ENCODE measurements at regions not wholly inside any gene's neighbourhood (a gene's known extent, or its start where the extent isn't known, plus 50 kb on each side); places are given as distances from the start of the nearest gene placed in this dataset.

DNA sequence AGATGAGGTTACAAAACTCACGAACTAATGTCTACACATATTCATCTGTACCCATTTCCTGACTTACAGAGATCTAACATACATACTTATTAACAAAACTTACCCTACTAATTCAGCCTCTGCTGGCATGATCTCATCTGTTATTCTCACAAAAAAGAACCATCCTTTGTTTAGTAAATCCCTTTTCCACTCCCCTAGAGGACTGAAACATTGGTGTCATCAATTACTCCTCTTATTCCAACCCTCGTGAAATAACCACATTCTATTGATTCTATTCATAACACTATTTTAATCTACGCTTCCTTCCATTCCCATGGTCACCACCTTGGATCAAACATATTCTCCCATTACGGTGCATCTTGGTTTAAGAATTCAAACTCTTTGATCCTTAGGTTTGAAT, 505.9 kb downstream of the SI start:
- no peak for DNase-seq (ENCODE audit: low spot score)

DNA sequence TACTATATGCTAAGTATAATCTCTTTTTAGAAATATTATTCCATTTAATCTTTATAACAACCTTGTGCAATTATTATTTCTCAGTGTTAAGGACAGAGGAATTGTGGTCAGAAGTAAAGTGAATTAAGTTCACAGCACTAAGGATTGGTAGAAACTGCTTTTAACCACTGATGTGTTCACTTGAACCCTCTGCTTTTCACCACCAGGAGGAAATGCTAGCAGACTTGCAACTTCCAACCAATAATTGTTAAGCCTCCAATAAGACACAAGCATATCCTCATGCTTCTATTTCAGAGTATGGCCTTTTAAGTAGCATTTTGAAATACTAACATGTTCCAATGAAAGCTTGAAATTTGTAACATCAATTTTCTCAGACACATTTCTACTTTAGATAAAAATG, 527.4 kb downstream of the SI start:
- no peak for DNase-seq (ENCODE audit: low spot score)

DNA sequence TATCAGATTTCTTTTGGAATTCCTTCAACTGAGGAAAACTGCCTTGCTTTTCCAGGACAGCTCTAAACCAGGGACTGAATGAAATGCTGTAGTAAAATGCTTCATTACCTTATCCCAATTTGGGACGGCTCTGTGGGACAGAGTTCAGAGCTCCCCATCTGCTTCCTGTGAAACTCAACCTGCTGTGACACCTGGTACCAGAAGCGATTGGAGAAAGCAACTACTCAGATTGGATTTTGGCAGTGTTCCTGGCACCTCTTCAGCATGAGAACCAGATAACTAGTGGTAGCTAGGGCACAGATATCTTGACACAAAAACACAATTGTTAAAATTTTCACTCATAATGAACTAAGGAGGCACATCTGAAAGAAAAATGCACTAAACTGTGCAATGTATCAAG, 539.1 kb downstream of the SI start:
- no peak for DNase-seq (ENCODE audit: low spot score)

DNA sequence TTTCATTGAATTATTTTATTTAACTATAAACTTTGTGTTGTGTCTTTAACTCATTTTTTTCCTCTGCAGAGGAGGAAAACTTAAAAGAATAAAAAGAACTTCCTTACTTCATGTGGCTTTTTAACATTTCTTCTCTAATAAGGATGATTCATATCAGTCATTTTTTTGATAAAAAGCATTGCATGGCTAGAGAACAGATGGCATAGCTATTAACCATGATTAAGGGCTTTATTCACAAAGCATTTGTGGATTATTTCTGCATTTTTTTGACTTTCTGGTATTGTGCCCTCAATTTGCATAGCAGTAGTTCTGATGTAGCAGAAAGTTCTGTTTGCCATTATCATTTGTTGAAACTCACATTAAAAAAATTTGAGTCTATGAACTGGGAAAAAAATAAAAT, 540.8 kb downstream of the SI start:
- DNase-seq (ENCODE audit: low spot score): no peak

- DNase-seq (ENCODE audit: low spot score): no peak
Observed at GRCh38 chr3:164533275-164533674, 545.0 kb downstream of the SI start.

DNA sequence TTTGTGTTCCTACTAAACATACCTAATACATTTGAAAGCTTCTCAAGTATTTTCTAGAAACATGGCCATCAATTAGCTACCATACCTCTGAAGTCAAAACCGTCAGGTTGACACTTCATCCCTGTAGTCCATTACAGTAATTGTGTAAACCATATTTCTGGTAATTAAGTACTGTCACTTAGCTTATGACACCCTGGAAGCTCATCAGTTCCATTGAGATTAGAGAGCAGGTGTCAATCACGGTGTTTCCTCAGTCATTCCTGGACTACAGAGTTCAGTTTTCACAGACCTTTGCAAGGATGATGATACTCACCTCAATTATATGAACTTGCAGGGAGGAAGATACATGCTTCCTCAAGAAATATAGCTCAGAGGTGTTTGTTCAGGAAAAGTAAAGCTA, 552.0 kb downstream of the SI start:
- no peak for DNase-seq (ENCODE audit: low spot score)

- DNase-seq (ENCODE audit: low spot score): no peak
Observed at GRCh38 chr3:164524201-164524600, 554.1 kb downstream of the SI start.

- no peak for DNase-seq (ENCODE audit: low spot score)
Observed at GRCh38 chr3:164522073-164522763, 556.1 kb downstream of the SI start.

DNA sequence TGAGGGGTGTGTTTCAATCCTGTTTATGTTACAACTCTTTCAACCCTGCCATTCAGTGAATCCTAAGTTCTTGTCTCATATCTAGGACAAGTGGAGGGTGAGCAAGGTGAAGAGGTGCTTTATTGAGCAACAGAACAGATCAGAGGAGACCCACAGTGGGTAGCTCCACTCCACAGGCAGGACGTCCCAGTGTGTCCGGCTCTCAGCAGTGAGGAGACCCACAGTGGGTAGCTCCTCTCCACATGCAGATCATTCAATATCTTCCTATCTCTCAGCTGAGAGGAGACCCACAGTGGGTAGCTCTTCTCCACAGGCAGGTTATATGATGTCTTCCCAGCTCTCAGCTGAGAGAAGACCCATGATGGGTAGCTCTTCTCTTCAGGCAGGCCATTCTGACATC, 556.7 kb downstream of the SI start:
- DNase-seq (ENCODE audit: low spot score): no peak

DNA sequence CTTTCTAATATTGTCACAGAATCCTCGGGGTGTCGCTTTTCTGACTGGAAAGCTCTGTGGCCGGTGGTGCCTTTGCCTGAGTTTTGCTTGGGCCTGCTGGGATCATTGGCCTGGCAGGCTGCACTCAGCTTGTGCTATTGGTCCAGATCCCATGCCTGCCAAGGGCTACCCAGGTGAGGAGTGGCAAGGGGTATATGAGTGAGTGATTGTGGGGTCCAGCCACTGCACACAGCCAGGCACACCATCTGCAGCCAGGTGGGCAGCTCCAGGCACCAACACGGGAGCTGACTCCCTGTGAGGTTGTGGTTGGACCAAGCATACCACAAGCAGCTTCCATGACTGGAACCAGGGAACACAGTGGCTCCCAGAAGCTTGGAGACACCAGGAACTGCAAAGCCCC, 557.2 kb downstream of the SI start:
- DNase-seq (ENCODE audit: low spot score): no peak

- DNase-seq (ENCODE audit: low spot score): no peak
Observed at GRCh38 chr3:164515256-164515655, 563.0 kb downstream of the SI start.

DNA sequence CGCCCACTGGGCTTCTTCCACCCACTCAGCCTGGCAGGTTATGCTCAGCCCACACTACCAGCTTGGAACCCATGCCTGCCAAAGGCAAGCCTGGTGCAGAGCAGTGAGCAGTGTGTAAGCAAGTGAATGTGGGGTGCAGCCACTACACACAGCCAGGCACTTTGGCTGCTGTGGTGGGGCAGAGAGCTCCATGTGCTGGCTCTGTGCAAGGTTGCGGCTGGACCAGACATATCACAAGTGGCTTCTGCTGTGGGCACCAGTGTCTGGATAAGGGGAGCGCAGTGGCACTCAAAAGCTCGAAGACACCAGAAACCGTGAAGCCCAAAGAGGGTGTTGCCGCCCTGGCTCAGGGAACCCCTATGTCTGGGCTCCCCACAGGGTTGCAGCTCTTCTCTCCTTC, 563.7 kb downstream of the SI start:
- no peak for DNase-seq (ENCODE audit: low spot score)

DNA sequence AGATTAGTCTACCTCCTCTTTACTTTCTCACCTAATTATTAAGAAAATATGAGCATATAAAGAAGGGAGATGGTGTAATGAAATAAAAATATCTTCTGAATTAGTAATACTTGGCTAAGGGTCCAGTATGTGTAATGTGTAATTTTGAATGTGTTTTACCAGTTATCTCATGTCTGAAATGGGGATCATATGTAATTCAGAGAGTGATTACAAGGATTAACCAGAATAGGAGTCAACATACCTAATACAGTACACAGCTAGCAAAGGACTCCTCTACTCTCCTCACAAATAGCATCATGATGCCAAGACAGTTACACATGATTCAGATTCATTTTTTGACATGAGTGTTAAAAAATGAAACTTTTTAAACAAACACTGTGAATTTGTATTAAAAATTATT, 570.4 kb downstream of the SI start:
- DNase-seq (ENCODE audit: low spot score): no peak

GRCh38 chr3:164498917-164499316, 579.4 kb downstream of the SI start:
- no peak for DNase-seq (ENCODE audit: low spot score)

- no peak for DNase-seq (ENCODE audit: low spot score)
Observed at GRCh38 chr3:164488893-164489292, 589.4 kb downstream of the SI start.

GRCh38 chr3:164486150-164486549, 592.1 kb downstream of the SI start:
- no peak for DNase-seq (ENCODE audit: low spot score)

- DNase-seq (ENCODE audit: low spot score): no peak
Observed at GRCh38 chr3:164479978-164480377, 598.3 kb downstream of the SI start.

GRCh38 chr3:164479406-164479805, 598.9 kb downstream of the SI start:
- no peak for DNase-seq (ENCODE audit: low spot score)

- DNase-seq (ENCODE audit: low spot score): no peak
Observed at GRCh38 chr3:164478323-164478722, 600.0 kb downstream of the SI start.

DNA sequence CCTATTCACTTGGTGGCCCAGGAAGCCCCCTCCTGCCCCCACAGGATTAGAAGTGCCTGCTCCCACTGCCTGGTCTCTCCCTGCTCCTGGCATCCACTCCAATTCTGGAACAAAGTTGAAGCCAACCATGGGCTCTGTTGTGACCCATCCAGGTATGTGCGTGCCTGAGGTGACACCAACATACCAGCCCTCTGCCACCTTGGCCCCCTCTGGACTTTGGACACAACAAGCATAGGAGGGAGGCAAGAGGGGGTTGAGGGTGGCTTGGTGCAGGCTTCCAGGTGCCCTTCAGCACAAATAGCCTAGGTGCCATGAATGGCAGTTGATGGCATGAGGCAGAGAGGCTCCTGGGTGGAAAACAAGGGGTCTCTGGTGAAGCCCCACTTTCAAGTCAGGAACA, 600.9 kb downstream of the SI start:
- no peak for DNase-seq (ENCODE audit: low spot score)

DNA sequence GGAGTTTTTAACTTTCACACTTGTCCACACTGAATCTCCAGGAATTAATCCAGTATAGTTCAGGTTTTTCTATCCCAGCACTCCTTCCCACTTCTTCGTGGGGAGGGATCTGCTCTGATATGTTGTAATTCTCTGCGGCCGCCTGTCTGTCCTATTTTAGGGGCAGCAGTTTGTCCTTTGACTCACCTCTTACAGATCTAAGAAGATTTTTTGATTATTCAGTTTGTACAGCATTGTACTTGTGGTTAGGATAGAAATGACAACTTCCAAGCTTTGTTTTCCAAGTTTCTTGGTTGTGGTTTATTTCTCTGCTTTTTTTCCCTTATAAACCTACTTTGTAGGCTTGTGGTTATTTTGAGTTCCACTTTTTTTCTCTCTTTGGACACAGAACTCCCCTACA, 601.7 kb downstream of the SI start:
- DNase-seq (ENCODE audit: low spot score): no peak

GRCh38 chr3:164470471-164470870, 607.8 kb downstream of the SI start:
- no peak for DNase-seq (ENCODE audit: low spot score)

DNA sequence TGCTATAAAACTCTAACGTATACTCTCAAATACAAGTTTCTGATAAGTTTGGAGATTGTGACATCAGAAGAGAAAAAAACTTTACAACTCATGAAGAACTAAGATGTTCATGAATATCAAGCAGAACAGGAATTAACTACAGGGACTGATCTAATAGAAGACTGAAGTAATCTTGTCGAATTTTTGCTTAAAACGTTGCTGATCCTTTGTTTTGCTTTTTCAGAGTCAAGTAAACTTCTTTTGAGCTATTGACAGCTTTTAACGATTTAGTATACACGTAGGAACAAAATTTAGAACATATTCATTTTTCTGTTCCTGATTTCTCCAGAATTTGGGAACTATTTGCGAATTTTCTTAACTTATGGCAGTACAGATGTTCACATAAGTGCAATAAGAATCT, 610.2 kb downstream of the SI start:
- no peak for DNase-seq (ENCODE audit: low spot score)

DNA sequence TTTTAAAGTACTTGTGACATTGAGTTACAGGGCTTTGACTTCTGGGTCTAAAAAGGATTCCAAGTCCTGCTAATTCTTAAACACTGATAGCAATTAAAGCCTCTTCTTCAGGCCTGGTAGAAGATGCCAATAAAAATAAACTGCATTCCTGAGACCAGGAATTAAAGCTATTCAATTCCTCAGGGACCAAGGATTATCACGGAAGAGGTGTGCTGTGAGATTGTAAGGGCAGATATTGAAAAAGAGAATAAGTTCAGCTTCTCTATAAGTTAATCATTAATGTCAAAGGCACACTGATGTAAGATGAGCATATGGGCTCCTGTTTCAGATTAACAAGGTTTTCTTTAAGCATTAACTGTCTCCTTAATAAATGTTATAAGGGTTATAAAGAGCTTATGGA, 611.3 kb downstream of the SI start:
- no peak for DNase-seq (ENCODE audit: low spot score)

GRCh38 chr3:164465172-164465571, 613.1 kb downstream of the SI start:
- no peak for DNase-seq (ENCODE audit: low spot score)
